MM.1S (cell line): ENCODE measurements at regions not wholly inside any gene's neighbourhood (a gene's known extent, or its start where the extent isn't known, plus 50 kb on each side); places are given as distances from the start of the nearest gene placed in this dataset.

Experiments
- DNase-seq: peaks from one replicate; pipeline ENCODE4 v3.0.0-alpha.2; 2015
- H2AFZ ChIP-seq: fragments of 300-600 bp; sonication (generic); 2 replicates; pipeline ENCODE4 v1.6.0; 2016; ENCODE audit warnings: antibody characterized with exemption, low read length
- H3F3A ChIP-seq: fragments of 300-600 bp; sonication (generic); 2 replicates; pipeline ENCODE4 v1.6.1; 2016; ENCODE audit warnings: mild to moderate bottlenecking, antibody characterized with exemption, low read length, moderate library complexity, mixed read lengths; ENCODE audit not compliant: insufficient read depth
- H3K27ac ChIP-seq: fragments of 300-600 bp; sonication (generic); 2 replicates; pipeline ENCODE4 v1.5.1; 2016; ENCODE audit warnings: mild to moderate bottlenecking, low read length
- H3K27me3 ChIP-seq: fragments of 300-600 bp; sonication (generic); replicated peaks from 2 replicates; pipeline ENCODE4 v1.6.0; 2016; ENCODE audit warnings: low read length; ENCODE audit not compliant: insufficient read depth
- H3K36me3 ChIP-seq: fragments of 300-600 bp; sonication (generic); replicated peaks from 2 replicates; pipeline ENCODE4 v1.6.1; 2016; ENCODE audit warnings: mild to moderate bottlenecking, low read length, mixed read lengths; ENCODE audit not compliant: insufficient read depth
- H3K4me1 ChIP-seq: fragments of 300-600 bp; sonication (generic); 2 replicates; pipeline ENCODE4 v1.6.1; 2016; ENCODE audit warnings: low read length, mixed read lengths
- H3K4me2 ChIP-seq: fragments of 300-600 bp; sonication (generic); 2 replicates; pipeline ENCODE4 v1.6.0; 2016; ENCODE audit warnings: low read depth, low read length
- H3K4me3 ChIP-seq: fragments of 300-600 bp; sonication (generic); 2 replicates; pipeline ENCODE4 v1.5.1; 2016; ENCODE audit warnings: low read length, mixed read lengths
- H3K79me2 ChIP-seq: fragments of 300-600 bp; sonication (generic); 2 replicates; pipeline ENCODE4 v1.6.1; 2016; ENCODE audit warnings: mixed run types, low read length, mixed read lengths
- H3K9ac ChIP-seq: fragments of 300-600 bp; sonication (generic); 2 replicates; pipeline ENCODE4 v1.6.1; 2016; ENCODE audit warnings: low read length, mixed read lengths
- H3K9me2 ChIP-seq: fragments of 300-600 bp; sonication (generic); replicated peaks from 2 replicates; pipeline ENCODE4 v1.6.1; 2016; ENCODE audit warnings: mild to moderate bottlenecking, low read length, mixed read lengths; ENCODE audit not compliant: insufficient read depth
- H3K9me3 ChIP-seq: fragments of 300-600 bp; sonication (generic); replicated peaks from 2 replicates; pipeline ENCODE4 v1.6.1; 2016; ENCODE audit warnings: mild to moderate bottlenecking, low read length, mixed read lengths; ENCODE audit not compliant: insufficient read depth
- H4K20me1 ChIP-seq: fragments of 300-600 bp; sonication (generic); 2 replicates; pipeline ENCODE4 v1.6.1; 2016; ENCODE audit warnings: mild to moderate bottlenecking, low read length, moderate library complexity, mixed read lengths; ENCODE audit not compliant: insufficient read depth
- CTCF ChIP-seq: fragments of 300-600 bp; sonication (generic); IDR thresholded peaks from 2 replicates; pipeline ENCODE4 v1.5.1; 2016; ENCODE audit warnings: antibody characterized with exemption, low read length, mixed read lengths
- EZH2 ChIP-seq: fragments of 300-600 bp; sonication (generic); optimal IDR thresholded peaks from 2 replicates; pipeline ENCODE3; 2017; ENCODE audit warnings: low read depth, mild to moderate bottlenecking, antibody characterized with exemption, low read length, mixed read lengths
- EZH2phosphoT487 ChIP-seq: fragments of 300-600 bp; sonication (generic); IDR thresholded peaks from 2 replicates; pipeline ENCODE4 v1.6.1; 2018; ENCODE audit warnings: antibody characterized with exemption, low read length

GRCh38 chr9:73890685-73891277 lies 606.4 kb upstream of the RORB start:
- Histone ChIP-seq H3K9me3 (no peaks in the 10 kb centered on the region), H3K27me3 (no peaks in the 10 kb centered on the region), H4K20me1 (no peaks in the 10 kb centered on the region), H3F3A (no peaks in the 10 kb centered on the region), H3K27ac (no peak overlapping the region), H3K4me3 (no peak overlapping the region), H3K4me1 (no peaks in the 10 kb centered on the region), H3K36me3 (no peaks in the 10 kb centered on the region), H2AFZ (no peak overlapping the region), H3K9ac (no peak overlapping the region), H3K9me2 (no peaks in the 10 kb centered on the region), H3K4me2 (no peak overlapping the region), H3K79me2 (no peaks in the 10 kb centered on the region)
- TF ChIP-seq EZH2phosphoT487 (no peak), EZH2 (no peak), CTCF (no peak)
- DNase-seq, result no peak

GRCh38 chr9:73892335-73892734 lies 604.8 kb upstream of the RORB start:
- TF ChIP-seq EZH2 (no peak), EZH2phosphoT487 (no peak), CTCF (no peak)
- no peaks in the 10 kb centered on the region for H3F3A ChIP-seq
- no peak overlapping the region for H3K27ac ChIP-seq
- H3K4me2 ChIP-seq, result no peak overlapping the region
- no peak for DNase-seq
- H3K9me2 ChIP-seq, result no peaks in the 10 kb centered on the region
- no peaks in the 10 kb centered on the region for H3K79me2 ChIP-seq
- no peaks in the 10 kb centered on the region for H3K36me3 ChIP-seq
- H4K20me1 ChIP-seq, result no peaks in the 10 kb centered on the region
- H3K4me3 ChIP-seq, result no peak overlapping the region
- H2AFZ ChIP-seq, result no peak overlapping the region
- H3K27me3 ChIP-seq, result no peaks in the 10 kb centered on the region
- H3K9me3 ChIP-seq, result no peaks in the 10 kb centered on the region
- no peaks in the 10 kb centered on the region for H3K4me1 ChIP-seq
- H3K9ac ChIP-seq, result no peak overlapping the region

GRCh38 chr9:73893230-73893629 lies 603.9 kb upstream of the RORB start:
- Histone ChIP-seq H3K4me2 (no peak overlapping the region), H3K27me3 (no peaks in the 10 kb centered on the region), H3F3A (no peaks in the 10 kb centered on the region), H3K9me3 (no peaks in the 10 kb centered on the region), H3K27ac (no peak overlapping the region), H3K9me2 (no peaks in the 10 kb centered on the region), H3K9ac (no peak overlapping the region), H2AFZ (no peak overlapping the region), H3K4me3 (no peak overlapping the region), H3K36me3 (no peaks in the 10 kb centered on the region), H3K79me2 (no peaks in the 10 kb centered on the region), H4K20me1 (no peaks in the 10 kb centered on the region), H3K4me1 (no peaks in the 10 kb centered on the region)
- TF ChIP-seq EZH2 (no peak), EZH2phosphoT487 (no peak), CTCF (no peak)
- no peak for DNase-seq
